H1 (cell line): ENCODE measurements at regions not wholly inside any gene's neighbourhood (a gene's known extent, or its start where the extent isn't known, plus 50 kb on each side); places are given as distances from the start of the nearest gene placed in this dataset.

Experiments used
- CTCF ChIA-PET: fragments of 300-600 bp; sonication (Branson Sonifier 250); formaldehyde crosslinking; loops from one replicate; lab custom pipeline; 2021; ENCODE audit not compliant: partially characterized antibody; lab: Charles Lee
- POLR2A ChIA-PET: fragments of 300-600 bp; sonication (Branson Sonifier 250); formaldehyde crosslinking; loops from one replicate; lab custom pipeline; 2021; ENCODE audit warnings: inconsistent platforms; ENCODE audit not compliant: partially characterized antibody; lab: Charles Lee
- DNase-seq, 2 experiments: peaks; one replicate each; pipeline versions ENCODE4 v3.0.0 to v3.0.0-alpha.2; 2010 to 2022; ENCODE audit warnings: low spot score in 2 of 2, low read depth in 1 of 2, mixed read lengths in 1 of 2
- FAIRE-seq: peaks from 2 replicates; lab custom pipeline; 2011; peaks lifted over from hg19 to GRCh38; lab: Jason Lieb, UNC
- H2AFZ ChIP-seq: 2 replicates; pipeline ENCODE4 v1.8.1; 2012; ENCODE audit warnings: low read length, inconsistent platforms
- H2AK5ac ChIP-seq: 2 replicates; pipeline ENCODE4 v1.6.1; 2013; ENCODE audit warnings: low read depth, low read length
- H2BK120ac ChIP-seq: replicated peaks from 2 replicates; pipeline ENCODE3; 2013; ENCODE audit warnings: low read depth, low read length, inconsistent platforms
- H2BK12ac ChIP-seq: 2 replicates; pipeline ENCODE4 v1.6.1; 2013; ENCODE audit warnings: low read depth, low read length
- H2BK15ac ChIP-seq: 2 replicates; pipeline ENCODE4 v1.6.1; 2013; ENCODE audit warnings: low read length
- H2BK20ac ChIP-seq: 2 replicates; pipeline ENCODE4 v1.6.1; 2013; ENCODE audit warnings: low read length
- H2BK5ac ChIP-seq: 2 replicates; pipeline ENCODE4 v1.6.1; 2013; ENCODE audit warnings: low read depth, low read length
- H3K14ac ChIP-seq: 2 replicates; pipeline ENCODE4 v1.6.1; 2013; ENCODE audit warnings: inconsistent platforms; ENCODE audit not compliant: insufficient read length
- H3K18ac ChIP-seq: 2 replicates; pipeline ENCODE4 v1.6.1; 2013; ENCODE audit warnings: low read length; ENCODE audit errors: extremely low read depth
- H3K23ac ChIP-seq: 2 replicates; pipeline ENCODE4 v1.6.1; 2013; ENCODE audit warnings: inconsistent platforms; ENCODE audit not compliant: insufficient read length
- H3K23me2 ChIP-seq: 2 replicates; pipeline ENCODE4 v1.6.1; 2013; ENCODE audit warnings: low read depth, low read length
- H3K27ac ChIP-seq: 2 replicates; pipeline ENCODE4 v1.6.1; 2011; ENCODE audit warnings: low read depth, low read length, inconsistent platforms
- H3K27me3 ChIP-seq, 4 experiments: replicated peaks in 1 of 4; 1 replicate in 1 of 4; 2 replicates in 3 of 4; pipeline versions ENCODE4 v1.6.1 to v1.8.1; 2011 to 2013; ENCODE audit warnings: low read length in 3 of 4, mild to moderate bottlenecking in 3 of 4, inconsistent platforms in 2 of 4, mixed read lengths in 2 of 4, moderate library complexity in 1 of 4; ENCODE audit not compliant: control insufficient read depth in 3 of 4, insufficient read depth in 3 of 4; ENCODE audit errors: extremely low read depth in 1 of 4
- H3K36me3 ChIP-seq, 4 experiments: 2 replicates each; pipeline versions ENCODE4 v1.6.1 to v1.8.1; 2011 to 2013; ENCODE audit warnings: mild to moderate bottlenecking in 4 of 4, low read length in 3 of 4, moderate library complexity in 2 of 4, control low read depth in 1 of 4, inconsistent platforms in 1 of 4; ENCODE audit not compliant: insufficient read depth in 4 of 4, control insufficient read depth in 2 of 4
- H3K4ac ChIP-seq: replicated peaks from 2 replicates; pipeline ENCODE3; 2013; ENCODE audit warnings: low read length, low read depth, mixed read lengths, inconsistent platforms; ENCODE audit not compliant: insufficient read length
- H3K4me1 ChIP-seq, 4 experiments: replicated peaks in 1 of 4; 1 replicate in 1 of 4; 2 replicates in 3 of 4; pipeline versions ENCODE4 v1.6.1 to v1.8.1; 2011 to 2013; ENCODE audit warnings: low read length in 3 of 4, inconsistent platforms in 2 of 4, mixed read lengths in 1 of 4; ENCODE audit not compliant: insufficient read depth in 4 of 4, control insufficient read depth in 3 of 4
- H3K4me2 ChIP-seq, 2 experiments: 2 replicates each; pipeline versions ENCODE4 v1.6.1 to v1.8.1; 2011 to 2013; ENCODE audit warnings: low read depth in 2 of 2, low read length in 2 of 2, control low read depth in 1 of 2, inconsistent platforms in 1 of 2, mild to moderate bottlenecking in 1 of 2; ENCODE audit not compliant: insufficient read depth in 1 of 2
- H3K4me3 ChIP-seq, 4 experiments: fragments of 200-600, 300-600 bp in 1 of 4; sonication (generic), shearing (Covaris generic), sonication (Bioruptor Twin) in 1 of 4; 2 replicates each; pipeline versions ENCODE4 v1.5.1 to v1.8.1; 2011 to 2016; ENCODE audit warnings: low read length in 4 of 4, low read depth in 3 of 4, control low read depth in 2 of 4, inconsistent platforms in 2 of 4, mild to moderate bottlenecking in 2 of 4, mixed read lengths in 1 of 4, moderate library complexity in 1 of 4; ENCODE audit not compliant: insufficient read depth in 2 of 4; ENCODE audit errors: extremely low read depth in 1 of 4
- H3K56ac ChIP-seq: replicated peaks from 2 replicates; pipeline ENCODE3; 2013; ENCODE audit warnings: low read depth, mild to moderate bottlenecking, mixed read lengths, low read length, inconsistent platforms; ENCODE audit not compliant: insufficient read length
- H3K79me1 ChIP-seq: 2 replicates; pipeline ENCODE4 v1.6.1; 2013; ENCODE audit warnings: low read depth, low read length, control low read depth
- H3K79me2 ChIP-seq, 2 experiments: 2 replicates each; pipeline versions ENCODE4 v1.6.1 to v1.8.1; 2012 to 2013; ENCODE audit warnings: low read length in 2 of 2, mild to moderate bottlenecking in 2 of 2, inconsistent platforms in 1 of 2; ENCODE audit not compliant: insufficient read depth in 2 of 2, control insufficient read depth in 1 of 2
- H3K9ac ChIP-seq, 4 experiments: replicated peaks in 1 of 4; 1 replicate in 1 of 4; 2 replicates in 3 of 4; pipeline versions ENCODE4 v1.6.1 to v1.8.1; 2011 to 2013; ENCODE audit warnings: low read depth in 3 of 4, low read length in 3 of 4, control low read depth in 2 of 4, mild to moderate bottlenecking in 2 of 4, moderate library complexity in 2 of 4, inconsistent platforms in 1 of 4; ENCODE audit errors: extremely low read depth in 1 of 4
- H3K9me3 ChIP-seq, 2 experiments: 2 replicates each; pipeline versions ENCODE4 v1.6.1 to v1.8.1; 2012 to 2013; ENCODE audit warnings: mild to moderate bottlenecking in 2 of 2, moderate library complexity in 2 of 2, control low read depth in 1 of 2, inconsistent platforms in 1 of 2, low read depth in 1 of 2, low read length in 1 of 2, mixed read lengths in 1 of 2; ENCODE audit not compliant: insufficient read depth in 2 of 2
- H4K20me1 ChIP-seq, 2 experiments: replicated peaks in 1 of 2; 2 replicates each; pipeline versions ENCODE3 to v1.8.1; 2011 to 2013; ENCODE audit warnings: inconsistent platforms in 2 of 2, low read length in 2 of 2, mild to moderate bottlenecking in 1 of 2; ENCODE audit not compliant: insufficient read depth in 2 of 2, control insufficient read depth in 1 of 2
- H4K5ac ChIP-seq: 2 replicates; pipeline ENCODE4 v1.6.1; 2013; ENCODE audit warnings: low read length, low read depth, mixed read lengths, inconsistent platforms; ENCODE audit not compliant: insufficient read length
- H4K8ac ChIP-seq: 2 replicates; pipeline ENCODE4 v1.8.0; 2013; ENCODE audit warnings: mild to moderate bottlenecking, moderate library complexity, low read length, inconsistent platforms; ENCODE audit not compliant: insufficient read depth; ENCODE audit errors: extremely low read depth
- H4K91ac ChIP-seq: replicated peaks from 2 replicates; pipeline ENCODE3; 2013; ENCODE audit warnings: low read length, mixed read lengths, inconsistent platforms; ENCODE audit not compliant: insufficient read length
- CBX8 ChIP-seq: fragments of 300-800, 300-1000 bp; sonication (generic); IDR thresholded peaks from 2 replicates; pipeline ENCODE4 v1.7.1; 2016; ENCODE audit warnings: low read depth, low read length, borderline replicate concordance
- CEBPB ChIP-seq: IDR thresholded peaks from 2 replicates; pipeline ENCODE4 v1.6.1; 2012; ENCODE audit warnings: low read depth, low read length
- CHD1 ChIP-seq: IDR thresholded peaks from 2 replicates; pipeline ENCODE4 v1.6.1; 2012; ENCODE audit warnings: low read depth, low read length, improper control_type of control experiment
- EZH2 ChIP-seq: fragments of 200-600 bp; sonication (generic); IDR thresholded peaks from 2 replicates; pipeline ENCODE4 v1.7.1; 2012; ENCODE audit warnings: low read depth, mild to moderate bottlenecking, moderate library complexity, low read length, inconsistent platforms; ENCODE audit not compliant: severe bottlenecking
- JUND ChIP-seq: IDR thresholded peaks from 2 replicates; pipeline ENCODE4 v1.6.1; 2011; ENCODE audit warnings: mild to moderate bottlenecking, improper control_type of control experiment, low read length
- POLR2A ChIP-seq, 2 experiments: IDR thresholded peaks; 1 replicate in 1 of 2; 2 replicates in 1 of 2; pipeline ENCODE4 v1.6.1; 2011; ENCODE audit warnings: low read depth in 2 of 2, low read length in 2 of 2, mild to moderate bottlenecking in 2 of 2; ENCODE audit errors: control extremely low read depth in 1 of 2
- SP1 ChIP-seq: IDR thresholded peaks from 2 replicates; pipeline ENCODE4 v1.6.1; 2011; ENCODE audit warnings: low read depth, low read length
- TBP ChIP-seq: IDR thresholded peaks from 2 replicates; pipeline ENCODE4 v1.6.1; 2011; ENCODE audit warnings: low read depth, low read length, improper control_type of control experiment
- WGBS, 2 experiments: shearing (Covaris generic) in 1 of 2; methylation state at CpG; one replicate each; pipeline versions ENCODE4 v1.1.6 to v1.1.7; 2013 to 2015; ENCODE audit warnings: low lambda C conversion rate in 2 of 2, mixed read lengths in 2 of 2, inconsistent platforms in 1 of 2, low coverage in 1 of 2, missing lambda C conversion rate in 1 of 2; ENCODE audit not compliant: insufficient replicate concordance in 2 of 2, insufficient coverage in 1 of 2, insufficient read length in 1 of 2; ENCODE audit errors: extremely low coverage in 1 of 2, missing lambda C conversion rate in 1 of 2; 5-methylcytosine and 5-hydroxymethylcytosine counted together

GRCh38 chr13:27358420-27358819 is 66.0 kb upstream of the GTF3A start:
- H2BK15ac ChIP-seq = no peak overlapping the region
- peaks cover 4 to 16% (median 10%) of the 10 kb centered on the region in 4 experiments for H3K4me1 ChIP-seq
- no peak overlapping the region for H3K56ac ChIP-seq
- no peak overlapping the region for H3K18ac ChIP-seq
- no peak overlapping the region for H4K8ac ChIP-seq
- H4K20me1 ChIP-seq = no peaks in the 10 kb centered on the region
- no peak overlapping the region for H2AK5ac ChIP-seq
- H3K27me3 ChIP-seq = peaks cover 0 to 8% (median 4%) of the 10 kb centered on the region in 4 experiments; a peak in 5 of 7 replicates
- no peak overlapping the region for H2AFZ ChIP-seq
- CTCF ChIA-PET = interaction anchor here (0.6 to 7.3 kb wide), 34 partner anchors 10 to 534 kb away, joined by 3 to 164 read pairs (median 4); no protein-coding TSS in a partner anchor
- no peak overlapping the region for H2BK5ac ChIP-seq
- no peak overlapping the region for H4K5ac ChIP-seq
- no peak overlapping the region for H2BK12ac ChIP-seq
- no peak overlapping the region for H3K4ac ChIP-seq
- H4K91ac ChIP-seq = no peak overlapping the region
- no peaks in the 10 kb centered on the region for H3K9me3 ChIP-seq
- H3K27ac ChIP-seq = no peak overlapping the region
- no peak overlapping the region for H3K14ac ChIP-seq
- no peaks in the 10 kb centered on the region for H3K36me3 ChIP-seq
- FAIRE-seq (peak; percentile 45), DNase-seq (no peak)
- POLR2A ChIA-PET = interaction anchor here (0.8 to 1.4 kb wide), 4 partner anchors 22 to 373 kb away, joined by 3 to 4 read pairs (median 3); no protein-coding TSS in a partner anchor
- H3K79me1 ChIP-seq = no peaks in the 10 kb centered on the region
- H3K4me3 ChIP-seq = no peak overlapping the region
- H3K23me2 ChIP-seq = no peaks in the 10 kb centered on the region; the same call in 1 of the 2 replicates
- no peak overlapping the region for H3K23ac ChIP-seq
- no peaks in the 10 kb centered on the region for H3K79me2 ChIP-seq
- 66% methylated on average over 6 of the region's 6 CpGs; no CpG with 5 or more reads in 1 of the 2 experiments for WGBS, 2 experiments
- no peak overlapping the region for H3K4me2 ChIP-seq
- no peak overlapping the region for H2BK120ac ChIP-seq
- H2BK20ac ChIP-seq = no peak overlapping the region
- TF ChIP-seq CBX8 (no peak), TBP (no peak), CHD1 (no peak), POLR2A (IDR thresholded peaks at IDR 0.05; ENCODE audit: control extremely low read depth in 1 of 2, low read depth in 2 of 2, low read length in 2 of 2) (no peak), CEBPB (no peak), EZH2 (no peak), SP1 (no peak), JUND (no peak)
- no peak overlapping the region for H3K9ac ChIP-seq
